ENCODE measurements at regions not wholly inside any gene's neighbourhood (a gene's known extent, or its start where the extent isn't known, plus 50 kb on each side); places are given as distances from the start of the nearest gene placed in this dataset.

DNA sequence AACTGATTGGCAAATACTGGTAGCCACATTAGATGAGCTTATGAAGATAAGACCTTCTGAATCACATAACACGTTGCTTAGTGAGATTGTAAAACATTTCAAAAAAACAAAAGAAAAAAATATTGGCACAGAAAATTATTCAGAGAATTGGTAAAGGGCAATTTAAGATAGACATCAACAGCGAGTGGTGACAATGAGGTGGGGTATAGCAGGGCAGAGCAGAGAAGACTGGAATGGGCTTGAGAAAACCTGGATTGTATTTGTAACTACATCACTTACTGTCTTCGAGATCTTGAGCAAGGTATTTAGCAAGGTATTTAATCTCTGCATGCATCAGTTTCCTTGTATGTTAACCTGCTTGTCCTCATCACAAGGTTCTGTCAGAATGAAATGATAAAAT is 313.0 kb upstream of the MEIS1 start (continued):
- TF ChIP-seq, protein P1, sequence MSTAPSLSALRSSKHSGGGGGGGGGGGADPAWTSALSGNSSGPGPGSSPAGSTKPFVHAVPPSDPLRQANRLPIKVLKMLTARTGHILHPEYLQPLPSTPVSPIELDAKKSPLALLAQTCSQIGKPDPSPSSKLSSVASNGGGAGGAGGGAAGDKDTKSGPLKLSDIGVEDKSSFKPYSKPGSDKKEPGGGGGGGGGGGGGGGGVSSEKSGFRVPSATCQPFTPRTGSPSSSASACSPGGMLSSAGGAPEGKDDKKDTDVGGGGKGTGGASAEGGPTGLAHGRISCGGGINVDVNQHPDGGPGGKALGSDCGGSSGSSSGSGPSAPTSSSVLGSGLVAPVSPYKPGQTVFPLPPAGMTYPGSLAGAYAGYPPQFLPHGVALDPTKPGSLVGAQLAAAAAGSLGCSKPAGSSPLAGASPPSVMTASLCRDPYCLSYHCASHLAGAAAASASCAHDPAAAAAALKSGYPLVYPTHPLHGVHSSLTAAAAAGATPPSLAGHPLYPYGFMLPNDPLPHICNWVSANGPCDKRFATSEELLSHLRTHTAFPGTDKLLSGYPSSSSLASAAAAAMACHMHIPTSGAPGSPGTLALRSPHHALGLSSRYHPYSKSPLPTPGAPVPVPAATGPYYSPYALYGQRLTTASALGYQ (CRISPR knock-in tag; IDR thresholded peaks at IDR 0.05), result no peak
- TF ChIP-seq ETV5 (CRISPR knock-in tag; IDR thresholded peaks at IDR 0.05; ENCODE audit: borderline replicate concordance), result no peak
- TF ChIP-seq, protein P2, sequence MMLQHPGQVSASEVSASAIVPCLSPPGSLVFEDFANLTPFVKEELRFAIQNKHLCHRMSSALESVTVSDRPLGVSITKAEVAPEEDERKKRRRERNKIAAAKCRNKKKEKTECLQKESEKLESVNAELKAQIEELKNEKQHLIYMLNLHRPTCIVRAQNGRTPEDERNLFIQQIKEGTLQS (CRISPR knock-in tag; IDR thresholded peaks at IDR 0.05), result no peak
- TF ChIP-seq, protein P3, sequence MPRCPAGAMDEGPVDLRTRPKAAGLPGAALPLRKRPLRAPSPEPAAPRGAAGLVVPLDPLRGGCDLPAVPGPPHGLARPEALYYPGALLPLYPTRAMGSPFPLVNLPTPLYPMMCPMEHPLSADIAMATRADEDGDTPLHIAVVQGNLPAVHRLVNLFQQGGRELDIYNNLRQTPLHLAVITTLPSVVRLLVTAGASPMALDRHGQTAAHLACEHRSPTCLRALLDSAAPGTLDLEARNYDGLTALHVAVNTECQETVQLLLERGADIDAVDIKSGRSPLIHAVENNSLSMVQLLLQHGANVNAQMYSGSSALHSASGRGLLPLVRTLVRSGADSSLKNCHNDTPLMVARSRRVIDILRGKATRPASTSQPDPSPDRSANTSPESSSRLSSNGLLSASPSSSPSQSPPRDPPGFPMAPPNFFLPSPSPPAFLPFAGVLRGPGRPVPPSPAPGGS (CRISPR knock-in tag; IDR thresholded peaks at IDR 0.05), result no peak
- TF ChIP-seq, protein P4, sequence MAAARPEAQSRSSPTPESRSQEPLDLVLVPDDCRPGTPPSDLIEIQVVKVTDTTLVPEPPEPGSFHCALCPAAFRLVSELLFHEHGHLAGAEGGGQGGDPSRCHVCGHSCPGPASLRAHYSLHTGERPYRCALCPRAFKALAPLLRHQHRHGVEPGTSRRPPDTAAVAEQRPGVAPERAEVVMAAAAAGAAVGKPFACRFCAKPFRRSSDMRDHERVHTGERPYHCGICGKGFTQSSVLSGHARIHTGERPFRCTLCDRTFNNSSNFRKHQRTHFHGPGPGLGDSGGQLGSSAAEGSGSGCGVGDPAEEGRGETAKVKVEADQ (CRISPR knock-in tag; IDR thresholded peaks at IDR 0.05; ENCODE audit: borderline replicate concordance), result no peak
- TF ChIP-seq, protein P5, sequence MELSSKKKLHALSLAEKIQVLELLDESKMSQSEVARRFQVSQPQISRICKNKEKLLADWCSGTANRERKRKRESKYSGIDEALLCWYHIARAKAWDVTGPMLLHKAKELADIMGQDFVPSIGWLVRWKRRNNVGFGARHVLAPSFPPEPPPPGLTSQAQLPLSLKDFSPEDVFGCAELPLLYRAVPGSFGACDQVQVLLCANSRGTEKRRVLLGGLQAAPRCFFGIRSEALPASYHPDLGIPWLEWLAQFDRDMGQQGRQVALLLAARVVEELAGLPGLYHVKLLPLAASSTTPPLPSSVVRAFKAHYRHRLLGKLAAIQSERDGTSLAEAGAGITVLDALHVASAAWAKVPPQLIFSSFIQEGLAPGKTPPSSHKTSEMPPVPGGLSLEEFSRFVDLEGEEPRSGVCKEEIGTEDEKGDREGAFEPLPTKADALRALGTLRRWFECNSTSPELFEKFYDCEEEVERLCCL (CRISPR knock-in tag; IDR thresholded peaks at IDR 0.05; ENCODE audit: borderline replicate concordance), result no peak
- TF ChIP-seq FLYWCH1 (CRISPR knock-in tag; IDR thresholded peaks at IDR 0.05), result no peak
- no peak for TF ChIP-seq RBM39 (IDR thresholded peaks at IDR 0.05; ENCODE audit: low read depth, low read length, poor library complexity, severe bottlenecking)
- TF ChIP-seq, protein P6, sequence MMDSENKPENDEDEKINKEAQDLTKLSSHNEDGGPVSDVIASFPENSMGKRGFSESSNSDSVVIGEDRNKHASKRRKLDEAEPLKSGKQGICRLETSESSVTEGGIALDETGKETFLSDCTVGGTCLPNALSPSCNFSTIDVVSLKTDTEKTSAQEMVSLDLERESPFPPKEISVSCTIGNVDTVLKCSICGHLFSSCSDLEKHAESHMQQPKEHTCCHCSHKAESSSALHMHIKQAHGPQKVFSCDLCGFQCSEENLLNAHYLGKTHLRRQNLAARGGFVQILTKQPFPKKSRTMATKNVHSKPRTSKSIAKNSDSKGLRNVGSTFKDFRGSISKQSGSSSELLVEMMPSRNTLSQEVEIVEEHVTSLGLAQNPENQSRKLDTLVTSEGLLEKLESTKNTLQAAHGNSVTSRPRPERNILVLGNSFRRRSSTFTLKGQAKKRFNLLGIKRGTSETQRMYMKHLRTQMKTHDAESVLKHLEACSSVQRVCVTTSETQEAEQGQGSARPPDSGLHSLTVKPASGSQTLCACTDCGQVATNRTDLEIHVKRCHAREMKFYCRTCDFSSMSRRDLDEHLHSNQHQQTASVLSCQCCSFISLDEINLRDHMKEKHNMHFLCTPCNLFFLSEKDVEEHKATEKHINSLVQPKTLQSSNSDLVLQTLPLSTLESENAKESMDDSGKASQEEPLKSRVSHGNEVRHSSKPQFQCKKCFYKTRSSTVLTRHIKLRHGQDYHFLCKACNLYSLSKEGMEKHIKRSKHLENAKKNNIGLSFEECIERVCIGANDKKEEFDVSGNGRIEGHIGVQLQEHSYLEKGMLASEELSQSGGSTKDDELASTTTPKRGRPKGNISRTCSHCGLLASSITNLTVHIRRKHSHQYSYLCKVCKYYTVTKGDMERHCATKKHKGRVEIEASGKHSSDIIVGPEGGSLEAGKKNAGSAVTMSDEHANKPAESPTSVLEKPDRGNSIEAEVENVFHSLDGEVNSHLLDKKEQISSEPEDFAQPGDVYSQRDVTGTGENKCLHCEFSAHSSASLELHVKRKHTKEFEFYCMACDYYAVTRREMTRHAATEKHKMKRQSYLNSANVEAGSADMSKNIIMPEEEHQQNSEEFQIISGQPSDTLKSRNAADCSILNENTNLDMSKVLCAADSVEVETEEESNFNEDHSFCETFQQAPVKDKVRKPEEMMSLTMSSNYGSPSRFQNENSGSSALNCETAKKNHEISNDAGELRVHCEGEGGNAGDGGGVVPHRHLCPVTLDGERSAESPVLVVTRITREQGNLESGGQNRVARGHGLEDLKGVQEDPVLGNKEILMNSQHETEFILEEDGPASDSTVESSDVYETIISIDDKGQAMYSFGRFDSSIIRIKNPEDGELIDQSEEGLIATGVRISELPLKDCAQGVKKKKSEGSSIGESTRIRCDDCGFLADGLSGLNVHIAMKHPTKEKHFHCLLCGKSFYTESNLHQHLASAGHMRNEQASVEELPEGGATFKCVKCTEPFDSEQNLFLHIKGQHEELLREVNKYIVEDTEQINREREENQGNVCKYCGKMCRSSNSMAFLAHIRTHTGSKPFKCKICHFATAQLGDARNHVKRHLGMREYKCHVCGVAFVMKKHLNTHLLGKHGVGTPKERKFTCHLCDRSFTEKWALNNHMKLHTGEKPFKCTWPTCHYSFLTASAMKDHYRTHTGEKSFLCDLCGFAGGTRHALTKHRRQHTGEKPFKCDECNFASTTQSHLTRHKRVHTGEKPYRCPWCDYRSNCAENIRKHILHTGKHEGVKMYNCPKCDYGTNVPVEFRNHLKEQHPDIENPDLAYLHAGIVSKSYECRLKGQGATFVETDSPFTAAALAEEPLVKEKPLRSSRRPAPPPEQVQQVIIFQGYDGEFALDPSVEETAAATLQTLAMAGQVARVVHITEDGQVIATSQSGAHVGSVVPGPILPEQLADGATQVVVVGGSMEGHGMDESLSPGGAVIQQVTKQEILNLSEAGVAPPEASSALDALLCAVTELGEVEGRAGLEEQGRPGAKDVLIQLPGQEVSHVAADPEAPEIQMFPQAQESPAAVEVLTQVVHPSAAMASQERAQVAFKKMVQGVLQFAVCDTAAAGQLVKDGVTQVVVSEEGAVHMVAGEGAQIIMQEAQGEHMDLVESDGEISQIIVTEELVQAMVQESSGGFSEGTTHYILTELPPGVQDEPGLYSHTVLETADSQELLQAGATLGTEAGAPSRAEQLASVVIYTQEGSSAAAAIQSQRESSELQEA (CRISPR knock-in tag; IDR thresholded peaks at IDR 0.05; ENCODE audit: not compliant biosample characterization), result no peak
- TF ChIP-seq, protein P7, sequence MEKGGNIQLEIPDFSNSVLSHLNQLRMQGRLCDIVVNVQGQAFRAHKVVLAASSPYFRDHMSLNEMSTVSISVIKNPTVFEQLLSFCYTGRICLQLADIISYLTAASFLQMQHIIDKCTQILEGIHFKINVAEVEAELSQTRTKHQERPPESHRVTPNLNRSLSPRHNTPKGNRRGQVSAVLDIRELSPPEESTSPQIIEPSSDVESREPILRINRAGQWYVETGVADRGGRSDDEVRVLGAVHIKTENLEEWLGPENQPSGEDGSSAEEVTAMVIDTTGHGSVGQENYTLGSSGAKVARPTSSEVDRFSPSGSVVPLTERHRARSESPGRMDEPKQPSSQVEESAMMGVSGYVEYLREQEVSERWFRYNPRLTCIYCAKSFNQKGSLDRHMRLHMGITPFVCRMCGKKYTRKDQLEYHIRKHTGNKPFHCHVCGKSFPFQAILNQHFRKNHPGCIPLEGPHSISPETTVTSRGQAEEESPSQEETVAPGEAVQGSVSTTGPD (CRISPR knock-in tag; IDR thresholded peaks at IDR 0.05), result no peak
- no peak for TF ChIP-seq ZNF274 (CRISPR knock-in tag; IDR thresholded peaks at IDR 0.05)
- TF ChIP-seq KAT7 (CRISPR knock-in tag; IDR thresholded peaks at IDR 0.05; ENCODE audit: borderline replicate concordance), result no peak
